Superior temporal gyrus (tissue), 1 donor: ENCODE measurements at regions not wholly inside any gene's neighbourhood (a gene's known extent, or its start where the extent isn't known, plus 50 kb on each side); places are given as distances from the start of the nearest gene placed in this dataset.
A peak's percentile ranks its signal among the peaks of the same experiment; 100 is the strongest.
"Not testable (repeated sequence)": the region's sequence is repeated elsewhere in the genome, so short reads cannot be mapped to it uniquely, and the experiment has no call there.

ENCODE experiments used
- DNase-seq: peaks from one replicate; pipeline ENCODE4 v3.0.0-alpha.2; 2016; ENCODE audit errors: extremely low spot score

DNA sequence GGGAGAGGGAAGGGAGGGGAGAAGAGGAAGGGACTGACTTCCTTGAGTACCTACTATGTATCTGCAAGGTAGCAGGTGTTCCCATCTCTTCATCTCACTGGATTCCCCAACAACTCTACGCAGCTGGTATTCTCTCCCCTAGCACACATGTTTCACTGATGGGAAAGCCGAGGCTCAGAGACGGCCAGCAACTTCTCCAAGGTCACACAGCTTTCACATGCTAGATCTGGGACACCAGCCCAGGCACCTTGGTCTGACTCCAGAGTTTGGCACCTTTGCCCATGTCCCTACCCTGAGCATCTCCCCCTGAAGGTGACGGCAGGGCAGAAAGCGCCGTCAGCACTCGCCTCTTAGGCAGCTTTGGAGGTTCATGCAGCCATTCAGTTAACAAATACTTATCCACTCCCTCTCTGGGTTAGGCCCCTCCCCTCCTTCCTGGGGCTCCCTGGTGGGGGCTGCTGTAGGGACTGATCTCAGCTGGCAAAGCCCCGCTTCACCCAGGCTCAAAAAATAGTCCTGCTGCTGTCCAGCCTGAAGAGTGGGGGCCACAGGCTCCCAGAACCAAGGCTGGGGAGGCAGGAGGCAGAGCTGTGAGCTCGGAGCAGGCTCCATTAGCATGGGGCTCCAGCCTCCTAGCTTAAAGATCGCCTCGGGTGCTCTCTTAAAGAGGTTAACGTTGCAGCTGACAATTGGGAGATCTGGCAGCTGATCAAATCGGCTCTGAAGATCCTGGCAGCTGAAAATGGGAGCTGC, 79.4 kb downstream of the IGLL1 start:
- no peak for DNase-seq

DNA sequence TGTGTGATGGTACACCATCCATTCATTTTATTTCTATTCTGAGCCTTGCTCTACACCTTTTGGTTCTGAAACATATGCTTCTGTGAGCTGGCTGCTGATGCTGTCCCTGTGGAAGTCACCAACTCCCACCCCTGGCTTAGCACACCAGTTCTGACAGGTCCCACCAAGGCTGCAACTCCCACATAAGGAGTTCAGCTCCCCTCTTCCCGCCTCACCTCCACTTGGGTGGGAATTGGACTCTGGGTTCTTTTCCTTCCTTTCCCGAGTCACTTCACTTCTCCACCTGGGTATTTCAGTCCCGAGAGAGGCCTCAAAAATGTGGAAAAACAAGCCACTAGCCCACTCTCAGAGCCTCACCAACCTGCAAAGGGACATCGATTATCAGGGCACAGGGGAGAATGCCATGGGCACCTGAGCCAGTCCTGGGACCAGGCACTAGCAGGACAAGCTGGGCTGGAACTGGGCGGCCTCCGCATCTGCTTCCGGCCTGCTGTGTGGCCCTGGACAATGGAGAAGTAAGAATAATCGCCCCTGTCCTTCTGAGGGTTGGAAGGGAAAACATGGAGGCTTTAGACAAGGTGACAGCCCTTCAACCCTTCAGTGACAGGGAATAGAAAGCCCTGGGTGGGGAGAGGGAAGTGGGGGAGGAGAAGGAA, 80.1 kb downstream of the IGLL1 start:
- no peak for DNase-seq

DNA sequence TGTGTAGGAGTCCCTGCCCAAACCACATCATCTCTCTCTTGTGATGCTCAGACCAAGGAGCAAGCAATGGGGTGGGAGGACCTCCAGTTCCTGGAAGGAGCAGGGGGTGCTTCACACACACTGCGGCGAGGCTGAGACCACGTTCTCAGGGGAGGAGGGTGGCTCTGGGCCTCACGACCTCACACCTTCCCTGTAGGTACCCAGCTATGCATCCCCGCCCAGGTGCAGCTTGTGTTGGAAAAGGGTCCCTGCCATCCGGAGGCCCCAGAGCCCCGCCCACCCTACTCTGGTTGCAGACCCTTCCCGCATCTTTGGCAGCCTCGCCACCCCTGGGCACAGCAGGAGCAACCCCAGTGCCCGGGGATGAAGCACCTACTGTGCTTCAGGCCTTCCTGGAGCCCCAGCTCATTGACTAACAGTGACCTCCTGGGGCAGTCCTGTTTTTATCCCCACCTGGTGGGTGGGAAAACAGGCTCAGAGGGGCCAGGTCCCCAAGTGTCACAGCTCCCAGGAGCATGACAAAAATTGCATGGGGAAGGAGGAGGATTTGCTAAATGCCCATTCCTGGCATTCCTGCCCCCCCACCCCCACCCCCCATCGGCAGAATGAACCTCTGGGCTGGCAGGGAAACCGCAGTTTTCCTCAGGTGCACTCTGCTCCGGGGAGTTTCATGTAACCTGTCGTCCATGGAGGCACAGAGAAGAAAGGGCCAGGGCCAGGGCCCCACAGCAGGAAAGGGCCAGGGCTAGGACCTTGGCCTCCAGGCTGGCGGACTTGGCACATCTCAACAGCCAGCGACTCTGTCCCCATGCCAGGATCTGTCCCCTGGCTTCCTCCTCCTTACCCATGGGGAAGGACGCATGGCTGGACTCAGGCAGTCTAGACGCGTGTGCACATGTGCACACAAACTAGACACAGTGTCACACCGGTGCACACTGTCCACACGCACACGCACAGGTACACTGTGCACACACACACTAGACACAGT, 81.0 kb downstream of the IGLL1 start:
- no peak for DNase-seq

DNA sequence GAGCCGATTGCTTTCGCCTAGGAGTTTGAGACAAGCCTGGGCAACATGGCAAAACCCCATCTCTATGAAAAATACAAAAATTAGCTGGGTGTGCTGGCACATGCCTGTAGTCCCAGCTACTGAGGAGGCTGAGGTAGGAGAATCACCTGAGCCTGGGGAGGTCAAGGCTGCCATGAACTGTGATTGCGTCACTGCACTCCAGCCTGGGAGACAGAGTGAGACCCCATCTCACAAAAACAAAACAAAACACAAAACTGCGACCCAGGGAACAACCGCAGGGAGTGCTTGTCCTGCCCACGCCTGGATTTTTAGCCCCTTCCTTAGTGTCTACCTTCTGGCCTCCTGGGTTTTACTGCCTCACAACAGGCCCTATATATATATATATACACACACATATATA, 82.2 kb downstream of the IGLL1 start:
- not testable (repeated sequence) for DNase-seq

DNA sequence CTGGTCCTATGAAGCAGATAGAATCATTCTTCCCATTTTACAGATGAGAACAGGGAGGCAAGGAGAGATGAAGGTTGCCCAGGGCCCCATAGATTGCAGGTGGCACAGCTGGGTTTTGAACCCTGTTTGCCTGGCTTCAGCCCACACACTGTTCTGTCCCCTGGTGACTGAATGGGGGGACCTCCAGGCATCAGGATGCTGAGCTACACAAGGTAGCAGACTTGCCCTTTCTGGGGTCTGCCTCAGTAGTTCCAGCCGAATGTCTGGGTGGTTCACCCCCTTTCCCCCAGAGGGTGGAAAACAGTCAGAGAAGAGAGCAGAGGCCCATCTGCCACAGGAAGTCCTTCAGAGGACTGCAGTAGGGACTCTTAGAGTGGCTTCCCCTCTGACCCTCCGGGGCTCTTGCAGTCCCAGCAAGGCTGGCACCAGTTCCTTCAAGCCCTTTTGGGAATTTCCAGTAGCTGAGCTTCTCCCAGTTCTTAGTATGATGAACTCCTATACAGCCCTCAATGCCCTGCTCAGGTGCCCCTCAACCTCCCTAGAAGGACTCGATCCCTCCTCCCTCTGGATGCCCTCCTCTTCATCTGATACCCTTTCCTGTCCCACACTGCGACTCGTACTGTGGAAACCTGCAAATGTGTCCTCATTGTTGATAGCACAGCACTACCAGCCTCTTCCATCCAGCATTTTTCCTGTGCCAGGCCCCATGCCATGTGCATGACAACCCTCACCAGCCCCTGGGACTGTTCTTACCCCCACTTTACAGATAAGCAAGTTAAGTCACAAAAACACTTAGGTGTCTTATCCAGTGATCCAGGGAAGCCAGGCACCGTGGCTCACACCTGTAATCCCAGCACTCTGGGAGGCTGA, 82.8 kb downstream of the IGLL1 start:
- no peak for DNase-seq

DNA sequence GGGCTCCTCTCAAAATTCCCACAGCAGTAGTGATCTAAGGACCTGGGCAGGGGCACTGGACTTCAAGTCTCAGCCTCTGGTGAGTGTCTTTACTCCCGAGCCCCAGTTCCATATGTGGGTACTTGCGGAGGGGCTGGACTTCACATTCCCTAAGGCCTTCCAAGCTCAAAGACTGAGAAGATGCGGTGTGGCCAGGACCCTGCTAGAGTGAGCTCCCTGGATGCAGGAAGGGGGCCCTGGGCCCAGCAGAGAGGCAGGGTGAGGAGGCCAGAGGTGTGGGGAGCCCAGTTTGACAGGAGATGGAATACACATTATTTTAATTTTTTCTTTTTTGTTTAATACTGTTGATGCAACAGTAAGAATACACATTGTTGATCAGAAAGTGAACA, 83.7 kb downstream of the IGLL1 start:
- no peak for DNase-seq

DNA sequence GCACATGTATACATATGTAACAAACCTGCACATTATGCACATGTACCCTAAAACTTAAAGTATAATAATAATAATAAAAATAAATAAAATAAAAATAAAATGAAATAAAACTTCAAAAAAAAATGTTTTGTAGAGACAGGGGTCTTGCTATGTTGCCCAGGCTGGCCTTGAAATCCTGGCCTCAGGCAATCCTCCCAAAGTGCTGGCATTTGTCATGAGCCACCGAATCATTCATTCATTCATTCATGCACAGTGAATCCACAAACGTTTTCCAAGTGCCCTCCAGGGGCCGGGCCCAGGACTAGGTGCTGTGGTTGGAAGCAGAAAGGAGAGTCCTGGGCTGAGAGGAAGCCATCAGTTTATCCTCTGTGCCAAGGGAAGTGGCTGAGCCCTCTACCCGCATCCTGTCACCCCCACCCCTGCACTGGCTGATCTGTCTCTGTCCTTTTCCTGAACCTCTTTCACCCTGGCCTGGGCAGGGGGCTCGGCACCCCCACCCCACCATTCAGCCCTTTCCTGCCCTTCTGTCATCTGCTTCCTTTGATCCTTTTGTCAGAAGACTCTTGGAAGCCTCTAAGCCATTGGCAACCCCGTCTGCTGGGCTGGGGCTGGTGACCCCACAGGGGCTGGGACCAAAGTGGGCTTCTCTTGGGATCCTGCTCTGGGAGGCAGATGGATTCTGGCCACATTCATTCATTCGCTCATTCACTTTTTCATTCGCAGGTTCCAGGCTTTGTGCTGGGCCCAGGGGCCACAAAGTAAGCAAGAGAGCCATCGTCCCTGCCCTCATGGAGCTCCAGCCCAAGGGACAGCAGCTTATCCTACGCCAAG, 84.3 kb downstream of the IGLL1 start:
- DNase-seq: no peak

DNA sequence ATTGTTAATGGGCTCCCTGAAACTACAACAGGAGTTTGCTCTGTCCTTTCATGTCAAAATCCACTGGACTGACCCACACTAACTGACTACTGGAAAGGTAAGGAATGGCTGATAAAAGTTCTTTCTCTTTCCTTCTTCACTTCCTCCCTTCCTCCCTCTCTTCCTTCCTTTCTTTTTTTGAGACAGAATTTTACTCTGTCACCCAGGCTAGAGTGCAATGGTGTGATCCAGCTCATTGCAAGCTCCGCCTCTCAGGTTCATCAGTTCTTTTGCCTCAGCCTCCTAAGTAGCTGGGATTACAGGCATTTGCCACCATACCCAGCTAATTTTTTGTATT, 85.2 kb downstream of the IGLL1 start:
- DNase-seq: no peak

DNA sequence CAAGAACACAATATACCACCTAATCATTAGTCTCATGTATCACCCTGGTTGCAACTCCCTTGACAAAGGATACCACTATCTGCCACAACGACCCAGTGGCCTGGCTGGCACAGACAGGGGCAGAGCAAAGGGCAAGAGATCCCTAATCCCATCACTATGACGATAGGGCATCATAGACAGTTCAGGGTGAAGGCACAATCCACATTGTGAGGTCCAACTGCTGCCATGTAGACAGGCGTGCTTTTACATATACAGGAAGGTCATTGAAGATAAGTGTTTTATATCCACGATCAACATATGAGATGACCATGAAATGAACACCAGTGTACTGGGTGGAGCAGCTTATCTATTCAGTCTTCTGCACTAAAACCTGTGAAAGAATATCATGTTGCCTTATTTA, 94.6 kb downstream of the IGLL1 start:
- no peak for DNase-seq

DNA sequence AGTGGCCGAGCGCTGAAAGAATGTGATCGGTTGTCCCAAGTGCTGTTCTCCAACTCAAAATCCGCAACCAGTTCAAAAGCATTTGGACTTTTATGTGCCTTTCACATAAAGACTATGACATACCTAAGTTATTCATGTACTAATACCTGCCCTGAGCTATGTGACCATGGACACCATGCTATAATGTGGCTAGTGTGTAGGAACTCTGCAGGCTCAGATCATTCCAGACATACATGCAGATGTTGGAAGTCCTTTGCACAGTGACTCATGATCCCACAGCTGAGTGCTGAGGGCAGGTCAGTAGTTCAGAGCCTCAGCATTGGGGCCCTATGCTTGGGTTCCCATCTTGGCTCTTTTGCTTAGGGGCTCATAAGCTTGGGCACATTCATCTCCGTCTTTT, 95.4 kb downstream of the IGLL1 start:
- no peak for DNase-seq

DNA sequence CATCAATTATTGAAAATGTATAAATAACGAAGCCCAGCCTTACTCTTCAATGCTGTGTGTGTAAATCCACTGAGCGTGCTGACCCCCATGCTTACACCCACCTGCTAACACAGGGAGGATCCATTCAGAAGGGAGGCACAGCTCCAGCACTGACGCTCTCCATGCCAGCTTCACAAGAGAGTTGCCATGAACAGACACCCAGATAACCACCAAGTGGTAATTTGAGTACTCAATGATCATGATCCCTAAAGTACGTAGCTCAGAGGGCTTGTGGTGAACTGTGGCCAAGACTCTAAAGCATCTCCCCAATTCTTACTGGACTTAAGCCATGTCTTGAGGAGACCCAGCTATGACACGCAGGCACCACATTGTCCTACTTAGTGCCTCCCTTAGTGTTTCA, 98.7 kb downstream of the IGLL1 start:
- DNase-seq: no peak

DNA sequence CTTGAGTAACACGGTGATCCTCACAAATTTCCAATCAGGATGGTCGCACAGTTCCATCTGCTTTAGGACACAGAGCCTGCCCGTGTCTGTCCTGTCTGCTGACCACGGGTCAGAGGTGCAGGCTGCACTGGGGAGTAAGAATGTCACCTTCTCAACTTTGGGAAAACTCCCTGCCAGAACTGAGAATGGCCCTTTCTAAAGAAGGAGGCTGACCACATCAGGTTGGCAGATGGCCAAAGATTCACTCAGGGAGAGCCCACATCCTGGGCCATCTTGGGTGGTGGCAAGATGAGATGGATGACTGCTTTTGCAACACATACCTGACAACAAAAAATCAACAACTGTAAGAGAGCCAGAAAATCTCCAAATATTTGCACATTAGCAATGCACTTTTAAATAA, 101.9 kb downstream of the IGLL1 start:
- no peak for DNase-seq

DNA sequence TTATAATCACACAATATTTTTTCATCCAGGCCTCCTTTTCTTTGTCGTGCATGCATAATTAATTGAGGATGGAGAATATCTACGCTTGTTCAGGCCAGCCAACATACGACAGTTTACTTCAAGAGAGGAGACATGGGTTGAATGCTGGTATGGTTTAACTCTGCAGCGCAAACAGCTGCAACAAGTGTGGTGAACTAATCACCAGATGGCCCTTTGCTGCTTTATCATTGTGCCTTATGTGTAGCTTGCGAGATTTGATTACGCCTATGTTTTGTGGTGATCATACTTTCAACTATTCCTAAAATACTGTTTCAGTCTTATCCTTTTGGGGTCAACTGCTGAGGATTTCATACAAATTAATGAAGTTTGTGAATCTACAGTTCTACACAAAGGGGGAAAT, 105.6 kb downstream of the IGLL1 start:
- DNase-seq: not testable (repeated sequence)

DNA sequence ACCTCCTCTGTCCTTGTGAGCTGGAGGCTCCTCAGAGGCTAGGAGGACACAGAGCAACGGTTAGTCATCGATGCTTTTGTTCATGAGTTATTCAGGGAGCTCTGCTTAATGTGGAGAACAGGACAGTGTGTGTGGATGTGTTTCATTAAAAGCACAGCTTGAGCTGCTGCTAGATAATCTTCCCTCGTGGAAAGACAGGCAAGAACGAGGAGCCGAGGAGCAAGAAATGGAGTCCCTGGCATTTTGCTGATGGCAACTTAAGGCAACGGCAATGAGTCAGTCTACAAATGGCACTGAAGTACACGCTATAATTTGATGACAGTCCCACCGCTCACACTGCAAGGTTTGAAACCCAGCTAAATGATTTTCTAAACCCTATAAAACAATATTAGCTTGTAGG, 106.2 kb downstream of the IGLL1 start:
- DNase-seq: peak; percentile 21

DNA sequence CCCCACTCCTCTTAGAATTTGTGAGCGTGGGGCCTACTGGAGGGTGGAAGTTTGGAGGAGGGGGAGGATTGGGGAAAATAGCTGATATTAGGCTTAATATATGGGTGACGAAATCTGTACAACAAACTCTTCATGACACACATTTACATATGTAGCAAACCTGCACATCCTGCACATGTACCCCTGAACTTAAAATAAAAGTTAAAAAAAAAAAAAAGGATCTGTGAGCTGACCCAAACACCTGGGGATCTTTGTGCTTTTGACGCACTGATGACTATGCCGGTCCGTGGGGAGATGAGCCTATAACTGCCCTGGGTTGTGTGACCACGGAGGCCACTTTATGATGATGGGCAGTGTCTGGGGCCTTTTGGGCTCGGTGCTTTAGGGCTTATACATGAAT, 107.7 kb downstream of the IGLL1 start:
- DNase-seq: not testable (repeated sequence)

DNA sequence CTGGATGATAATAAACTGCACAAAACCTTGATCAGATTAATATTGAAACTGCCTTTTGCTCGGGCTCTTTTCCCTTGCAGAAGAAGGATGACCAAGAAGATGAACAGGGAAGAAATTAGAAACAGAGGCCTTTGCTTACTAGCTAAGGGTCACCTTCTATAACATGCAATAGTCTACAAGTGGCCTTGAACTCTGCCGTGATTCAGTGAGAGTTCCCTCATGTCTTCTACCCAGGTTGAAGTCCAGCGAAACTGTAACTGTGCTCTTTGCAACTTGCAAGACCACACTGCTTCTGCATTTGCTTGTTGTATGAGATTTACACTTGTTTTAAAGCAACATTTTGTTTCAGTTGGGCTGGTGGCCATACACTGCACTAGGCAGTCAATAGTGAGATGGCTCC, 108.4 kb downstream of the IGLL1 start:
- no peak for DNase-seq

DNA sequence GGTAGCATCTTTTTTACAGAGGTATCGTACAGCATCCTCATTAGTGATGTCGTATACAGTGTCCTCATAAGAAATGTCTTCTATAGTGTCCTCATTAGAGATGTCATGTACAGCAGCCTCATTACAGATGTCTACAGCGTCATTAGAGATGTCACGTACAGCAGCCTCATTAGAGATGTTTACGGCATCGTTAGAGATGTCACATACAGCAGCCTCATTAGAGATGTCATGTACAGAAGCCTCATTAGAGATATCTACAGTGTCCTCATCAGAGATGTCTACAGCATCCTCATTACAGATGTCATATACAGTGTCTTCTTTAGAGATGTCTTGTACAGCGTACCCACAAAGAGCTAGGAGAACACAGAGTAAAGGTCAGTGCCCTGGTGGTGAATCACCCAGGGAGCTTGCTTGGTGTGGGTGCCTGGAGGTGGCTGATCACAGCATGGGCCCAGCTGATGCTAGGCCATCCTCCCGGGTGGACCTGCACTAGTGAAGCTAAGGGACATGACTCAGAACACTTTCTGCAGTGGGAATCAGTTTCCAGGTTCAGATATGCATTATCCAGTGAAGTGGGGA, 109.2 kb downstream of the IGLL1 start:
- no peak for DNase-seq

DNA sequence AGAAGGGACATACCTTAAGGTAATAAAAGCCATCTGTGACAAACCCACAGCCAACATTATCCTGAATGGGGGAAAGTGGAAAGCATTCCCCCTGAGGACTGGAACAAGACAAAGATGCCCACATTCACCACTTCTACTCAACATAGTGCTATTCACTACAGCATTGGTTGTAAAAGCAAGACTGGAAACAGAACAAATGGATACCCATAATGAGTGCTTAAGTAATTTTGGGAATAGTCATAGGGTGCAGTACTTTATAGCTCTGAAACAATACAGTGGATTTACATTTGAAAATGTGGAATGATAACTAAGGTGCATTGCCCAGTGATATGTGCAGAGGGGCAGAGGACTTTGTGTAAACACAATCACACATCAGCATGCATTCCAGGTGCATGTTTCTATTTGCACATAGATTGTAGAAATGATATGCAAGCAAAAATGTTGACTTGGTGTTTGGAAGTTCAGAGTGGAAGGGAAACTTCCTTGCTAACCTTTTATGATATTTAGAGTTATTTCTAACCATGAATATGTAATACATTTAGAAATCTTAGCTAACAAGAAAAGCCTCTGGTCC, 112.3 kb downstream of the IGLL1 start:
- DNase-seq: no peak

DNA sequence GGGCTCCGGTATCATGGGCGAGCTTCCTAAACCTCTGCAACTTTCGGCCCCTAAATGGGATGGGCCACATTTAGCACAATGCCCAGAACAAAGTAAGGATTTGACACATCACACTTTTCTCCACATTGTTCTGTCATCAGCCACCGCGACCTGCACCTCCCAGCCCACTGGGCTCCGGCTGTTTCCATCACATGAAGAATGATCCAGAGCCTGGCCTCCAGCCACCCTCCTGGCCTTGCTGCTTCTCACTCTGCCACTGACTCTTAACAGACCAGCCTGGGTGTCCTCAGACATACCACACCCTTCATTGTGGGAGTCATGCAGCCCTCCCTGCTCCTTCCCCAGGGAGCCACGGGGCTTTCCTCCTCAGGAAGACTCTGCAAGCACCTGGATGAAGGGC, 113.7 kb downstream of the IGLL1 start:
- no peak for DNase-seq

DNA sequence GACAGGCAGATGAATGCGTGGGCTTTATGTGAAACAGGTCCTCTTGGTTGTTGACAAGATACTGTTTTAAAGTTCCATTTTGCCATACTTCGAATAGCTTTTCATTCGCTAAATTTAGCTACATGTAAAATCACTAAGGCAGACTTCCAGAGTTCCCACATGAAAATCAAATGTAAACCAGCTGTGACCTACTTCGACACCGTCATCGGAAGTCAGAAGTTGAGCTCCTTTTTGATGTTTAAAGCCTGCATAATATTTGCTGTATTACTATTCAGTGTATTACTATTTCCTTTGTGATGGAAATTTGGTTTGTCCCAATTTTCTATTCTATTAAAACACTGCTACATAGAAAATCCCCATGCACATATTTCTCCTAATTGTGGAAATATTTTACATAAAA, 115.3 kb downstream of the IGLL1 start:
- DNase-seq: not testable (repeated sequence)
